PC-3 (cell line): ENCODE measurements at regions not wholly inside any gene's neighbourhood (a gene's known extent, or its start where the extent isn't known, plus 50 kb on each side); places are given as distances from the start of the nearest gene placed in this dataset.

ENCODE experiments used
- ATAC-seq: fragments of 200-7000 bp; cut with Tn5 transposase; 2 replicates; pipeline ENCODE4 v1.9.1; 2020; ENCODE audit warnings: mild to moderate bottlenecking, moderate library complexity
- BruUV-seq: library from RNA; stranded (reverse); fragments of 400-500 nt; replicated peaks from 2 replicates; lab custom pipeline; 2021; lab: Mats Ljungman, UMichigan
- CTCF ChIA-PET: fragments of 300-600 bp; sonication (Branson Sonifier 250); formaldehyde crosslinking; loops from one replicate; lab custom pipeline; 2022; ENCODE audit warnings: antibody characterized with exemption; lab: Charles Lee
- POLR2A ChIA-PET: fragments of 300-600 bp; sonication (Branson Sonifier 250); formaldehyde crosslinking; loops from one replicate; lab custom pipeline; 2022; ENCODE audit warnings: antibody characterized with exemption; ENCODE audit not compliant: unreplicated experiment; lab: Charles Lee
- DNase-seq: peaks from one replicate; pipeline ENCODE4 v3.0.0-alpha.2; 2015
- H2AFZ ChIP-seq: fragments of 300-600 bp; sonication (generic); 2 replicates; pipeline ENCODE4 v1.6.0; 2016; ENCODE audit warnings: antibody characterized with exemption, low read length
- H3F3A ChIP-seq: fragments of 300-600 bp; sonication (generic); one replicate; pipeline ENCODE4 v1.6.0; 2017; ENCODE audit warnings: antibody characterized with exemption, low read length, control low read depth, mild to moderate bottlenecking; ENCODE audit not compliant: unreplicated experiment
- H3K27ac ChIP-seq: fragments of 300-600 bp; sonication (generic); 2 replicates; pipeline ENCODE4 v1.5.1; 2016; ENCODE audit warnings: mild to moderate bottlenecking, low read length
- H3K27me3 ChIP-seq: fragments of 300-600 bp; sonication (generic); 2 replicates; pipeline ENCODE4 v1.6.1; 2016; ENCODE audit warnings: low read length, mixed read lengths
- H3K36me3 ChIP-seq: fragments of 300-600 bp; sonication (generic); 2 replicates; pipeline ENCODE4 v1.6.1; 2016; ENCODE audit warnings: low read depth, mixed run types, low read length, mixed read lengths
- H3K4me1 ChIP-seq: fragments of 300-600 bp; sonication (generic); 2 replicates; pipeline ENCODE4 v1.5.1; 2016; ENCODE audit warnings: low read length; ENCODE audit not compliant: insufficient read depth
- H3K4me2 ChIP-seq: fragments of 300-600 bp; sonication (generic); 2 replicates; pipeline ENCODE4 v1.6.0; 2016; ENCODE audit warnings: low read length
- H3K4me3 ChIP-seq: fragments of 300-600 bp; sonication (generic); 2 replicates; pipeline ENCODE4 v1.5.1; 2016; ENCODE audit warnings: mild to moderate bottlenecking, low read length, mixed read lengths
- H3K79me2 ChIP-seq: fragments of 300-600 bp; sonication (generic); 2 replicates; pipeline ENCODE4 v1.6.1; 2017; ENCODE audit warnings: low read length, mixed read lengths
- H3K9ac ChIP-seq: fragments of 300-600 bp; sonication (generic); 2 replicates; pipeline ENCODE4 v1.6.0; 2016; ENCODE audit warnings: mild to moderate bottlenecking, low read length
- H3K9me2 ChIP-seq: fragments of 300-600 bp; sonication (generic); replicated peaks from 2 replicates; pipeline ENCODE4 v1.6.1; 2016; ENCODE audit warnings: mixed run types, low read length, mixed read lengths
- H3K9me3 ChIP-seq: fragments of 300-600 bp; sonication (generic); 2 replicates; pipeline ENCODE4 v1.6.1; 2016; ENCODE audit warnings: low read length, mixed read lengths
- H4K20me1 ChIP-seq: fragments of 300-600 bp; sonication (generic); 2 replicates; pipeline ENCODE4 v1.6.1; 2016; ENCODE audit warnings: low read length, mixed read lengths
- EZH2 ChIP-seq: fragments of 300-600 bp; sonication (generic); IDR thresholded peaks from one replicate; pipeline ENCODE4 v1.6.1; 2017; ENCODE audit warnings: antibody characterized with exemption, mild to moderate bottlenecking, low read length; ENCODE audit not compliant: unreplicated experiment
- EZH2phosphoT487 ChIP-seq: fragments of 300-600 bp; sonication (generic); IDR thresholded peaks from 2 replicates; pipeline ENCODE4 v1.6.1; 2018; ENCODE audit warnings: mild to moderate bottlenecking, antibody characterized with exemption, low read length, borderline replicate concordance
- intact Hi-C: fragments of 100-400 bp; cut with micrococcal nuclease; formaldehyde crosslinking; loops from 2 replicates; pipeline ENCODE4 v1.9.0; 2023
- TF ChIP-seq, protein P1 (sequence below): fragments of 300-600 bp; sonication (generic); conservative IDR thresholded peaks from 2 replicates; pipeline ENCODE4 v1.5.1; 2017; ENCODE audit warnings: antibody characterized with exemption, low read depth, mild to moderate bottlenecking, low read length

GRCh38 chr7:121800916-121801675 is 71.9 kb upstream of the PTPRZ1 start:
- DNase-seq (no peak), ATAC-seq (no peak)
- Histone ChIP-seq H3K36me3 (no peaks in the 10 kb centered on the region), H3F3A (no peaks in the 10 kb centered on the region), H3K27me3 (peaks cover 16% of the 10 kb centered on the region), H3K4me1 (no peaks in the 10 kb centered on the region), H3K4me3 (no peak overlapping the region), H3K79me2 (no peaks in the 10 kb centered on the region), H4K20me1 (no peaks in the 10 kb centered on the region), H3K9me2 (no peaks in the 10 kb centered on the region), H3K9me3 (no peaks in the 10 kb centered on the region), H2AFZ (no peak overlapping the region), H3K27ac (no peak overlapping the region), H3K4me2 (no peak overlapping the region), H3K9ac (no peak overlapping the region)
- ChIA-PET CTCF (interaction anchor here (0.7 kb wide), 1 partner anchor 340 kb away, joined by 3 read pairs; no protein-coding TSS in a partner anchor), POLR2A (no interaction called here)
- TF ChIP-seq EZH2phosphoT487 (no peak), EZH2 (no peak)
- TF ChIP-seq, protein P1, sequence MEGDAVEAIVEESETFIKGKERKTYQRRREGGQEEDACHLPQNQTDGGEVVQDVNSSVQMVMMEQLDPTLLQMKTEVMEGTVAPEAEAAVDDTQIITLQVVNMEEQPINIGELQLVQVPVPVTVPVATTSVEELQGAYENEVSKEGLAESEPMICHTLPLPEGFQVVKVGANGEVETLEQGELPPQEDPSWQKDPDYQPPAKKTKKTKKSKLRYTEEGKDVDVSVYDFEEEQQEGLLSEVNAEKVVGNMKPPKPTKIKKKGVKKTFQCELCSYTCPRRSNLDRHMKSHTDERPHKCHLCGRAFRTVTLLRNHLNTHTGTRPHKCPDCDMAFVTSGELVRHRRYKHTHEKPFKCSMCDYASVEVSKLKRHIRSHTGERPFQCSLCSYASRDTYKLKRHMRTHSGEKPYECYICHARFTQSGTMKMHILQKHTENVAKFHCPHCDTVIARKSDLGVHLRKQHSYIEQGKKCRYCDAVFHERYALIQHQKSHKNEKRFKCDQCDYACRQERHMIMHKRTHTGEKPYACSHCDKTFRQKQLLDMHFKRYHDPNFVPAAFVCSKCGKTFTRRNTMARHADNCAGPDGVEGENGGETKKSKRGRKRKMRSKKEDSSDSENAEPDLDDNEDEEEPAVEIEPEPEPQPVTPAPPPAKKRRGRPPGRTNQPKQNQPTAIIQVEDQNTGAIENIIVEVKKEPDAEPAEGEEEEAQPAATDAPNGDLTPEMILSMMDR, result no peak
- no TSS peak for BruUV-seq
- intact Hi-C loops, result no loop called here

DNA sequence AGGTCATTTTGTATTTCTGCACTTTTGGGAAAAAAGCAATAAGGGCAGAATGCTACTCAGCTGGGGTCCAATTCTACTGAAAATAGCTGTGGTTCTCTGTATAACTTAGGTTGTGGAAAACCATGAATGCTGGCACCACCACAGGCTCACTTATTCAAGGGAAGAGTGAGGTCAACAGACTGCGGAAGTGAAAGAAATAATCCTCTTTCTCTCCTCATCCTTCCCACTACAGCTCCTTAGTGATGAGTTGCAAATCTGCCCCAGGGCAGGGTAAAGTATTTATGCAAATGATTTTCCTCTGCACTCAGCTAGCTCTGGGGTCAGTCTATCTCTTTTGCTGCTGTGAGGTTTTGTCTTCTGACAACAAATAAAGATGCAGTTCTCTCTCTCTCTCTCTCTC is 74.1 kb upstream of the PTPRZ1 start:
- POLR2A ChIA-PET, result no interaction called here
- DNase-seq (no peak), ATAC-seq (no peak)
- Histone ChIP-seq H3F3A (no peaks in the 10 kb centered on the region), H4K20me1 (no peaks in the 10 kb centered on the region), H3K4me2 (no peak overlapping the region), H3K9ac (no peak overlapping the region), H3K79me2 (no peaks in the 10 kb centered on the region), H3K9me3 (no peaks in the 10 kb centered on the region), H3K27ac (no peak overlapping the region), H2AFZ (no peak overlapping the region), H3K9me2 (no peaks in the 10 kb centered on the region), H3K27me3 (peaks cover 21% of the 10 kb centered on the region), H3K4me3 (no peak overlapping the region), H3K4me1 (no peaks in the 10 kb centered on the region), H3K36me3 (no peaks in the 10 kb centered on the region)
- no peak for TF ChIP-seq EZH2phosphoT487
- TF ChIP-seq, protein P1, result no peak
- TF ChIP-seq EZH2, result no peak
- intact Hi-C loops, result no loop called here
- CTCF ChIA-PET, result no interaction called here
- no TSS peak for BruUV-seq

DNA sequence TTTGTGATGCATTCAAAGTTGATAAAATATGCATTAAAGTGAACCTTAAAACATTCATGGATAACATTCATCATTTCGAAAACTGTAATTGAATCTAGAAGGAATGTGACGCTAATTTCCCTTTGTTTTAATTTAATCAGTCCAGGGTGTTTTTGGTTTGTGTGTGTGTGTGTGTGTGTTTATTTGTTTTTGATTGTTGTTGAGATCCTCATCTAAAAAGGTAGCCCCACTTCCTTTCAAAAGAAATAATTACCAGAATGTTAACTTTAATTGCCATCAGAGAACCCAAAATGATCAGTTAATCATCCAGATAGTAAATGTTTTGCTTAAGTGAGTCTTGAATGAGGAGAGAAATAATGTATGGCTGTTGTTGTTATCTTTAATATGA is 74.5 kb upstream of the PTPRZ1 start:
- H3K9ac ChIP-seq, result no peak overlapping the region
- POLR2A ChIA-PET, result no interaction called here

More for the DNA sequence above, 74.5 kb upstream of the PTPRZ1 start:
- Histone ChIP-seq H3K9me3 (no peaks in the 10 kb centered on the region), H3K4me2 (no peak overlapping the region), H3K36me3 (no peaks in the 10 kb centered on the region), H3K4me3 (no peak overlapping the region), H3K79me2 (no peaks in the 10 kb centered on the region), H2AFZ (no peak overlapping the region), H4K20me1 (no peaks in the 10 kb centered on the region), H3K27me3 (peaks cover 21% of the 10 kb centered on the region), H3K4me1 (no peaks in the 10 kb centered on the region), H3K27ac (no peak overlapping the region), H3K9me2 (no peaks in the 10 kb centered on the region), H3F3A (no peaks in the 10 kb centered on the region)
- CTCF ChIA-PET, result no interaction called here
- ATAC-seq (no peak), DNase-seq (no peak)
- TF ChIP-seq EZH2 (no peak), EZH2phosphoT487 (no peak)
- no TSS peak for BruUV-seq
- intact Hi-C loops, result no loop called here
